Iris pigment epithelial cell (primary cell): ENCODE measurements at regions not wholly inside any gene's neighbourhood (a gene's known extent, or its start where the extent isn't known, plus 50 kb on each side); places are given as distances from the start of the nearest gene placed in this dataset.

Source experiments
- DNase-seq: peaks from one replicate; pipeline ENCODE4 v3.0.0-alpha.2; 2011; ENCODE audit warnings: low read depth

DNA sequence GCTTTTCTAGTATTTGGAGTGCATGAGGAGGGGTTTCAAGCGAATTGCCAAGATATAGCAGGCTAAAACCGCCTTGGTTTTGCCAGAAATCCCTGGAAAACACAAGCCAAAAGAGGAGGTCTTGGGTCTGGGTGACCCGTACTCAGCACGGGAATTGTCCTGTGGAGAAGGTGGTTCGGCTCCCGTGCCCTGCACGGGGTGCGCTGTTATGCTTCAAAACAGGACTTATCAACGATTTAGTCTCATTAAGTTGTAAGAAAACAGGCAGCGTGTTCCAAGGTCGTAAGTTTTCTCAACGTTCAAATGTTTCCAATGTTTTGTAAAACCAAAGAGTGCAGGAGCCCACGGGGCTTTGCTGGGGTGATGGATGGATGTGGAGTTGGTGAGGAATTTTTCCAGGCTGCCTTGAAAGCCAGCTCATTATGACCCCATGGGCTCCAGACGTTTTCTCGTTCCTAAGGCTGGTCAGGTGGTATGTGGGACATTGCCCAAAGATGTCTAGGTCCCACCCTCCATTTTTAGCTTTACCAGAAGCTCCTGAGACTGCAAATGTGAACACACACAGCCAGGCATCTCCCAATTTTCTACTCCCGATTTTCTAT lies 75.4 kb upstream of the CLDN14 start:
- DNase-seq, result no peak

DNA sequence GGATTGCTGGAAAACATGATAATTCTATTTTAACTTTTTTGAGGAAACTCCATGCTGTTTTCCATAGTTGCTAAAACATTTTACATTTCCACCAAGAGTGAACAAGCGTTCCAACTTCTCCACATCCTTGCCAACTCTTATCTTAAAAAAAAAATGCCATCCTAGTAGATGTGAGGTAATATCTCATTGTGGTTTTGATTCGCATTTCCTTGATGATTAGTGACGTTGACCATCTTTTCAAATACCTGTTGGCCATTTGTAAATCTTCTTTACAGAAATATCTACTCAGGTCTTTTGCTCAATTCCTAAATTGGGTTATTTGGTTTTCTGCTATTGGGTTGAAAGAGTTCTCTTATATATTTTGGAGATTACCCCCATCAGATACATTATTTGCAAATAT lies 77.4 kb upstream of the CLDN14 start:
- DNase-seq, result no peak

DNA sequence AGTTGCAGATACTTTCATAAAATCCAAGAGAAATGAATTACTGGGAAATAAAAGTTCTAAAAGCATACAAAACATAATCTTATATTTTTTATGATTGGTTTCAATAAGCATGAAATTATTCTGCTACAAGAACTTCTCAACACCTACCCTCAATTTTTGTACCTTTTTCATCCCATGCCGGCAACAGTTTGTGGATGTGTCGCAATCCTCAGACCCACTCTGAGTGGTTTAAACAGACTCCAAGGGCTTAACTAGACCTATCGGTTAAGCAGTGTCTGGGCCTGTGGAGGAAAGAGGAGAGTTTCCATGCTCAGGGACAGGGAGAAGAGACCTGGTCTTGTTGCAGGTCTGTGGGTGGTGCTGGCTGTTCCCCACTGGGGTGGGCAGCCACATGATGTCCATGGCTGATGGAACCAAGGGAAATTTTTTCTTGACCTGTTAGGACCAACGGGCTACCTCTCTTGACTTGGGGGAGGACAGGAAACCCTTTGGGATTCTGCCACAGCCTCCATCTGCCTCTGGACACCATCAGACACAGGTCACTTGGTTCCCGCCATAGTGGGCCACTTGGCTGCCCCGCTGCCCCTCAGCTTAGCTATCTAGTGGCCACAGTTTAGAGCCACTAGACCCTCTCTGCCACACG lies 81.1 kb upstream of the CLDN14 start:
- no peak for DNase-seq

DNA sequence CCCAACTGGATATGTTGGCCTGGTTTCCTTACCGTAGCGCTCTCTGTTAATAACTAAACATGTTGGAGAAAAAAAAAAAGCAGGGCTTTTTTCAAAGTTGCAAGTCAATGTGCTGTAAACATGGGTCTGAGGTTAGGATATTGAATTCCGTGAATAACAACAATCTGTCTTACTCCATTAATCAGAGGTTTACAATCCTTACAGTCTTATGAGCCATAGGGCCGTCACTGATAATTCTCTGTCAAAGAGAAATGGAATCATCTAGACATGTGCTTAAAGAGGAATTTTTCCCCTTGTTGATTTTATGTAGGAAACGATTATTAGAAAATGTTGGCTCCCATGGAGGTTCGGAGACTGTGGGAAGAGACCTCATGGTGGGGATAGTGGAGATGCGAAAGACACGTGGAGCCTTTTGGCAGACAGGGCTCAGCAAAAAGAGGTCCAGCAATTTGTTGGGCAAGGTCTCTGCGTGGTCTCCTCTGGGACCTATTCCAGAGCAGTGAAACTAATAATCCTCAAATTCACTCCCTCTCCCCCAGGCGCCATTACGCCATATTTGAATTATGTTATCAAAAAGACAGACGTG lies 83.5 kb upstream of the CLDN14 start:
- no peak for DNase-seq

DNA sequence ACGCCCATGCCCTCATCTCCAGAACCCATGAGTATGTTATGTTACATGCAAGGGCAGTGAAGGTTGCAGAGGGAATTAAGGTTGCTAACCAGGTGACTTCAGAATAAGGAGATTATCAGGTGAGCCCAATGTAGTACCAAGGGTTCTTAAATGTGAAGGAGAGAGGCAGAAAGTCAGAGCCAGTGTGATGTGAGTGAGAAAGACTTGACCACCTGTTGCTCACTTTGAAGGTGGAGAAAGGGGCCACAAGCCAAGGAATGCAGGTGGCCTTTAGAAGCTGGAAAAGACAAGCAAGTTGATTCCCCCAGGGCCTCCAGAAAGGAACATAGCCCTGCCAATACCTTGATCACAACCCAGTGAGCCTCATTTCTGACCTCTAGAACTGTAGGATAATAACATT lies 84.7 kb upstream of the CLDN14 start:
- no peak for DNase-seq

DNA sequence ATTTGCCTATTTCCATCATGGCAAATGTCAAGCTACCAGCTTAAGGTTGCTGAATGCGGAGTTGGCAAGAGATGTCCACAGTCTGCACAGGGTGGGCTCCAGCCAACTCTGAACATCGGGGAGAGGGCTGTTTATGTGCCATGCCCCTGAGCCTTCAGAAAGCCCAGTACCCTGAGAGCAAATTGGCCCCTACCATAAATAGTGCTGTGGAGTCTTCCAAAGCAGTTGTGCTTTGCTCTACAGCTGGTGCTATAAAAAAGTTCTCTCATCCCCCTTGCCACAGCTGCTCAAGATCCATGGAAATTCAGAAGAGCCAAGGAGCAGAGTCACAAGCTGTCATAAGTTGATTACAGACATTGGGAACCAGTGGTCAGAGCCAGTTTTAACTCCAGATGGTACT lies 85.6 kb upstream of the CLDN14 start:
- DNase-seq, result no peak

DNA sequence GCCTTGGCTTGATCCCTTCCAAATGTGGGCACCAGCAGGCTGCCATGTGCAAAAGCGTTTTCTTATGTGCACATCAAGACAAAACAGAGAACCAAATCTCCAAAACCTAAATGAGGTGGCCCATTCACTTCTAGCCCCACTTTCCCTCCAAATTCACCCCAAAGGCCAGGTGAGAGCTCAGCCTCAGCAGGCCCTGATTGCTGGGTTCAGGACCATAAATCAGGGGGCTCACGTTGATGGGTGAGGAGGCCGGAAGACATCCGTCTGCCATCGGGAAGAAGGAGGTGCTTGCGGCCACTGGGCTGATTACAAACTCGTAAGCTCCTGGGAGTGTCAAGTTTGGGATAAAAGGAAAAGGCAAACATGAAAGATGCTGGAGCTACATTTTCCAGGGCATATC lies 86.7 kb upstream of the CLDN14 start:
- no peak for DNase-seq

DNA sequence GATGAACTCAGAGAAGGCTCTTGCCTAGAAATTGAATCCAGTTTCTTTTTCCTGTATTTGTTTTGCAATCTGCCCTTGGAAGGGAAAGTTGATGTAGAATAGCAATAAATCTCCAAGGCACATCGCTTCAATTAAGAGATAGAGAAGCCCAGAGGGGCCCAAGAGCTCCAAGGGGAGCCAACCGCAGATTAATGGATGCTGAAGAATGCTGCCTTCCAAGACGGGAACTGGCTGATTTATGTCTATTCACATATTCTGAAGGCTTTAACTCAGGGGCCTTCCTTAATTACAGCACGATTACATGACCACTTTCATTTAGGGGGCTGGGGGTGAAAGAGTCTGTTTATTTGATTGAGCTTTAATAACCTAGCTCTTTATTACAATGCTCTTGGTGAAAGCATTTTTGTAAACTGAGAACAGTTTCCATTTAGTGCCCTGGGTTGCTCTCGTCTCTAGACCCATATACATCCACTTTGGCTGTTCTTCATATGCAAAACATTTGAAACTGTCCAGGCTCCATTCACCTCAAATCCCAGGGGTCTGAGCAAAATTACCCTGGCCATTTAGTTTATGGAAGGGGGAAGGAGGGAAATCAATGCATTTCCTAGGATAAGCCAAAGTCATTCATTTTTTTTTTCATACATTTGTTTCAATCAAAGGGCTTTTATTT lies 87.4 kb upstream of the CLDN14 start:
- DNase-seq, result no peak

DNA sequence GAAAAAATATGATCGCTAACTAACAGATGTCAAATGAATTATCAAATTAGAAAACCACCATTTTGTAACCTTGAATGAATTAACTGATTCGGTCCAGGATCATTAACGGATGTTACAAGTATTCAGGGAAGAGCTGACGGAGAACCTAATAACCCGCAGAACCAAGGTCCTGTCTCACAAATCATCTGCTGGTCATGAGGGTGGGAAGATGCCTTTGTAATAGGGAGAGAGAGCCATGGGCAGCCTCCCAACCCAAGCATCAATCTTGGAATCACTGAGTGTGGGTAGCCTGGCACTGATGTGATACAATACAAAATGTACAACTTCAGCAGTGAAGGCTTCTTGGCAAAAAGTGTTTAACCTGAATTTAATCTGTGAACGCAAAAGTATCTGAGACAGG lies 89.6 kb upstream of the CLDN14 start:
- DNase-seq, result no peak

DNA sequence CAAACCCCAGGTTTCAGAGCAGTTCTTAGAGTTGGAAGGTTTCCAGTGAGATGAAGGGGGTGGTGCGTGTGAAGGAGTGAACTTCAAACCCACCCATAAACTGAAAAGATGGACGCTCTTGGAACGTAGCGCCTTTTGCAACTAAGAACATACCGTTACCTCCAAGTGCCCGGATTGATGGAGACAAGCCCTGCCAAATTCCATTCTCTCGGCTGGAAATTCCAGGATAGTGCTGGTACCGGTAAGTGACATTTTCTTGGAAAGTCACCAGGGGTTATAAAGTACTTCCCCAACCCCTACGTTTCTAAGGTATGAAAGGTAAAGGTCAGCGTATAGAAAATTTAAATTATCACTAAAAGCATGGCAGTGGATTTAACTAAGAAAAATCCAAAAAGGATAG lies 91.6 kb upstream of the CLDN14 start:
- DNase-seq, result no peak

DNA sequence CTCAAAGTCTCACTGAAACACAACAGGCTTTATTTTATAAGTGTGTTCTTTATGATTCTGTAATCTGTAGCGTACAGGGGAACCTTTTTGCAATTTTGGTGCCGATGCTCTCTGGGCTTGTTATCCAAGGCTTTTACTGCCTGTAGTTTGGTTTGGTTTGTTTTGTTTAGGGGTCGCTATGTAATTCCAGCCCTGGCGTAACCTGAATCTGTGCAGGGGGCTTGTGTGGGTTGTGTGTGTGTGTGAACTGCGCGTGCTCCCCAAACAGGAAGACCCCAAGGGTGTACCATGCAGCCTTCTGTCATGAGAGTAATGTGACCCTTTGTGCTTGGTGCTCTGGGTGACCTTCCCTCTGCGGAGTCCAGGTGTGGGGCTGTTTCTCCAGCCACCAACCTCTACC lies 92.1 kb upstream of the CLDN14 start:
- no peak for DNase-seq

DNA sequence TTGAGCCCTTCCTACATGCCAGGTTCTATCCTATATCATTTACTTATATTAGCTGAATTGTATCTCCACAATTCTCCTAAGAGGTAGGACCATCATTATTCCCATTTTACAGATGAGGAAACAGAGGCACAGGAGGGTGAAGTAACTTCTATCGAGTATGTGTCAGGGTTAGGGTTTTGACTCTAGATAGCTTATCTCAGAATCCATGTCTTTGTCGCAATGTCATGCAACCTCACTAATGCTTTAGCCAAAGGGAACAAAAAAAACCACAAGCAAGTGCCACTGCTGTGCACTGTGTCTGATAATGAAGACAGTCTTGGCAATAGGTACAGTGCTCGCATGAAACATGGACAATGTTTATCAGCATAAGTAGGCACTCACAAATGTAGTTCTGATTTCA lies 95.4 kb upstream of the CLDN14 start:
- DNase-seq, result no peak

DNA sequence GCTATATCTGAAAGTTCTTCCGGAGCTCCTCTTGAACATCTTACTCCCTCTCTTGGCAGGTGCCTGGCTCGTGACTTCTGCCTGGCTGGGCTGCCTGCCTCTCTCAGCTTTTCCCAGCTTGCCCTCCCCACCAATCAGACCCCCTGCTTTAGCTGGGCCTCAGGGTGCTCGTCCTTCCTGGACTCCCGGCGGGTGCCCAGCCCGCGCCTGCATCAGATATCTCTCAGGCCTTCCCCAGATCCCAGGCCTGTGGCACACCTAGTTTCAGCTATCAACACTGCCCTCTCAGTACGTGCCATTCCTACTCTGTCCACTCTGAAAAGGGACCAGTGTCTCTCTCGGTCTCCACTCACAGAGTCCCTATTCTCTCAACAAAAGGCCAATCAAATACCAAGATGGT lies 96.5 kb upstream of the CLDN14 start:
- DNase-seq, result no peak

DNA sequence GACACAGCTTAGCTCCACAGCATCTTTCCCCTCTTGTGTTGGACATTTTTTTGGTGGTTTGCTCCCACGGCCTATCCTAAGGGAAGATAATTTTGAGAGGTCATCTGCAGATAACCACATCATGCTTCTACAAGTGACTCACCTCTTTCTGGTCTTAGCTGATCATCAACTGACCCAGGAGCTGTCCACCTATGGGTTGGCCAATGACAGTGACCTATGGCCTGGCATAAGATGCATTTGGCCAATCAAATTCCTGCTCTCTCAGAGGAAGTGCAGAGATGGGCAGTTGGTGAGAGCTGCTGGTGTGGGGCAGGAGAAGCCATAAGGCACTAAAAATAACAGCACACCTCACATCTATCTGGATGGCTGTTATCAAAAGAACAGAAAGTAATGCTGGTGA lies 100.0 kb upstream of the CLDN14 start:
- no peak for DNase-seq

DNA sequence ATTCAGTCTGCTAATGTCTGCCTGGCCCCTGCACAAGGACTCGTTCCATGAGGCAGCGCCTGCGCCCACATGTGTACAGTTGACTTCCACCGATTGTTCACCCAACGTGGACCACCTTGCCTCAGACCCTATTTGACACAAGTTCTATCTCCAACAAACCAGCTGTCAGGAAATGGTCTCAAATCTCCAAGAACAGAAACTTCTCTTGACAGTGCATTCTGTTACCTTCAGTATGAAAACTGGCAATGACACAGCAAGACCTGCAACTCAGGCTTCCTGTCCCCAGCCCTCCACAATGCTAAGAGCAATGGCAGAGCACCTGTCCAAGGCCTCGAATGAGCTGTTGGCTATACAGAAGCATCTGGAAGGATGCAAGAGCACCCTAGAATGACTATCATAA lies 102.3 kb upstream of the CLDN14 start:
- DNase-seq, result no peak

DNA sequence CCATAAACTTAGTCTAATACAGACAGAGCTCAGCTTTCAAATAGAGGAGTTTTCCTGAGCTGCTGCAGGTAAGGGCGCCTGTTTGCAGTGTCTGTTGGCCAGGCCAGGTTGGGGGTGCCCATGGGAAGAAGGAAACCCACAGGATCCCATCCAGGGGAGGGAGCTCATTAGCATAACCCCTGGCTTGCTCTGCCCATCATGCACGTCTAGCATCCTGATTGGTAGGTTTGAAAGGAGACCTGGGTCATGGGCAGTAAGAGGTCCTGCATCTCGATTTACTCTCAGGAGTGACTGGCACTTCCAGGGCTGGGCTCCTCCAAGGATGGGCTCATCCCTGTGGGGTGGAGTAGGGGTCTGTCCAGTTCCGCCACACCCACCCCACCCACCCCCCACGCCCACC lies 103.7 kb upstream of the CLDN14 start:
- DNase-seq, result no peak

DNA sequence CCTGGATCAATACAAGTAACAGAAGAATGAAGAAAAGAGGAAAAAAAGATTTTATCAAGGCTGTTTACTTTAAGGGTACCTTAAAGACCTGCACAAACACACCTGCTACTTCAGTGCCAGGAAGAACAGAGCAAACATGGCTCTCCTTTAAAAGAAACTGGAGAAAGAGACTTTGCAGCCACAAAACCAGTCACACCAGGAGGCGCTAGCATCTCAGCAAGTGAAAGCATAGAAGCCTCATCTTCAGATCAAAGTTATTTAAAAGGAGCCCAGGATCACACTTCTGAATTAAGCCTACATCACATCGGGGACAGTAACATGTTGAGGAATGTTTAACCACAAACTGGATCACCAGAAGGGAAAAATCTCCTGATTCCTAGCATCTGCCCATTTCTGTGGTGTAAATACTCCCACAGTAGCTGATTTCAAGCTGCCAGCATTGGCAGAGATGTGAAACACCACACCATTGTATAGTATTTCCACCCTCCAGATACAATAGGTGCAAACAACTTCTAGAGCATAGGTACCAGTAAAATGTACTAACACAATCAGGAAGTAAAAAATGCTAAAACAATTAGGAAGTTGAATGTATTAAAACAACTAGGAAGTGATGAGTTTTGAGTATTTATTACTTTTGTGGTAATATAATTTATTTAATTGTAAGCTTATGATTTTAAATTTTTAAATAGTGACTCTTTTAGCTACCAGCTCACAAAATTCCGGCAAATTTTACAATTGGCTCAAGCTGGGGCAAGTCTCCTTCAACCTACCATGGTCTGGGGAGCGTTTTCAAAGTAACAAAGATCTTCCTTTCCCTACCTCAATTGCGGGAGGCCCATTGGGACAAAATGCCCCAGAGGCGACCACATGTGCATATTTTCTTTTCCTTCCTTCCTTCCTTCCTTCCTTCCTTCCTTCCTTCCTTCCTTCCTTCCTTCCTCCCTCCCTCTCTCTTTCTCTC lies 105.3 kb upstream of the CLDN14 start:
- DNase-seq, result peak; percentile 18

DNA sequence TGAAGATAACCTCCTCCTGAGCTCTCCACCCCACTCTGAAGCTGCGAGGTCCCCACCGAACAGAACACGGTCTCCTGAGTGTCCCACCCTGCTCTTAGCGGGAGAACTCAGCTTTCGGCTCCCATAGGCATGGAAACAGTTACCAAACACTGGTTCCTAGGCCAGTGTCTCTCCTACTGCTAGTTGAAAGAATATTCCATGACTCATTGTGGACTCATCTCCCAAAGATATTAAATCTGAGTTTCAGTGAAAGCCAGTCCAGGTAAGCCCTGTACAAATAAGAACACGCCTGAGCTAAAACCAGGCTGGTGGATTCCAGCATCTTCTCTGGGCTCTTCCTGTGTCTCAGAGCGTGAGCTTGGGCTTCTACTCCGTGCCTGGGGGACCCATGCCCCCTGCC lies 107.5 kb upstream of the CLDN14 start:
- peak; percentile 15 for DNase-seq

DNA sequence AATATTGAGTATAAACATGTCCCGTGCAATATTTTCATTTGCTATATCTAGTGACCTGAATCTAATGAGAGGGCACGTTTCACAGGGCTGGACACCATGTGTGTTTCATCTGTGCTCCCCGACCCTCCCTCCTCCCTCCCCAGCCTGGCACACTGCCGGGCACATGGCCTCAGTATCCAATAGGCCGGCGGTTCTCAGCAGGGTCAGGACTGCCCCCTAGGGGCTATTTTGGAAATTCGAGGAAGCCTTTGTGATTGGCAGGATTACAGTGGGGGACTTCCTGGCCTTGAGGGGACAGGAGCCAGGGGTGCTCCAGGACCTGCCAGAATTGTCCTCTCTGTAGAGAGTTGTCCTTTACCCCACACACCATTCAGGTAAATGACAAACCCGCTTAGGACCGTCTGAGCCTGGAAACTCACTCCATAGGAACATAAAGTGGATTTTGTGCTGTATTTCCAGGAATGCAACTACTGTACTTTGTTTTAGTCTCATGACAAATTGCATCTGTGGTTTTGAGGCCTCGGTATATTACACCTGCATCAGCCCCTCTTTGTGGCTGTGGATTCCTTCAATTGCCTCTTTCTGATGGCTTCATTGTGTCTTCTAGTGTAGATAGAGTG lies 109.5 kb upstream of the SIM2 start:
- DNase-seq, result peak; percentile 33

DNA sequence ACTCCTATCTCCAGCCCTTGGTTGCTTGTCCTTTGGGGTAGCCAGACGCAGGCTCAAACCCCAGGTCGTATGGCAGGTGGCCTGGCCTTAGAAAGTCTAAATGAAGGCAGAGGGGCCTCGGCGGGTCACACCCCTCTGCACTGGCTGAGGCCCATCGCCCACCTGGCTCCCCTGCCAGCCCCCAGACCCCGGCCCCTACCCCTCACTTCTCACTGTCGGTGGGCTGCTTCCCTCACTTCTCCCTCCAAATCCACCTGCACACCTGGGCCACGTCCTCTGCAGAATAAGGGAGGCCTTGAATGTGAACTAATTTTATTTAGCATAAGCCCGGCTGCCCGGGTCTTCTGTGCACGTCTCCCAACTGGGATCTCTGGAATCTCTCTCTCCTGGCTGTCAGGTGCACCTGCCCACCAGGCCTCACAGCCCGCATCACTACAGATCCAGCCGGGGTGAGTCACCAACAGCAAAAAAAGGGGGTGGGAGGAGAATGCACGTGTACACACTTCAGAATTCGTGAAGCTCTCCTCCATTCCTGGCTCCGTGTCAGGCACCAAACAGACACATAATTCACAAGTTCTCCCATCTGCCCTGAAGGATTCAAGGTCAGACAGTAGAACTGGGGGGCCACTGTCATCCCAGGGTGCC lies 107.5 kb upstream of the SIM2 start:
- no peak for DNase-seq

DNA sequence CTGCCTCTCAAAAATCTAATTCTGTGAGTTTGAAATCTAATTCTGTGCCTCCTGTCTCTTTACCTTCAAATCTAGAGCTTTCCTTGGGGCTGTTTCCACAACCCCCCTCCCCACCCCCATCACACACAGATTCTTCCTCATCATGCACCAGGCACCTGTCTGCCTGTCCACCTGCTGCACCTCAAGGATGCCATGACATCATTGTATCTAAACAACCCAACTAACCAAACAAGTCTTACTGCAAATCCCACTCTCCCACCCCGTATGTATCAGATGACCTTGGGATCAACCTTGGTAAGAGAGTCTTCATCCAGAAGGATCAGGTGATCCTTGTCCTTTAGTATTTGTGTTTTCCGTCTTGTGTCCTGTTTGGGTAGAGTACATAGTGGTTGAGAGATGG lies 102.7 kb upstream of the SIM2 start:
- DNase-seq, result no peak
